Mesenteric fat pad (tissue), 1 donor: ENCODE measurements at regions not wholly inside any gene's neighbourhood (a gene's known extent, or its start where the extent isn't known, plus 50 kb on each side); places are given as distances from the start of the nearest gene placed in this dataset.
"Not testable (repeated sequence)": the region's sequence is repeated elsewhere in the genome, so short reads cannot be mapped to it uniquely, and the experiment has no call there.

Experiments used
- DNase-seq: peaks from one replicate; pipeline ENCODE4 v3.0.0-alpha.2; 2020; ENCODE audit warnings: low spot score
- donor health status: DM: yes; HTN: yes; CAD: no.

DNA sequence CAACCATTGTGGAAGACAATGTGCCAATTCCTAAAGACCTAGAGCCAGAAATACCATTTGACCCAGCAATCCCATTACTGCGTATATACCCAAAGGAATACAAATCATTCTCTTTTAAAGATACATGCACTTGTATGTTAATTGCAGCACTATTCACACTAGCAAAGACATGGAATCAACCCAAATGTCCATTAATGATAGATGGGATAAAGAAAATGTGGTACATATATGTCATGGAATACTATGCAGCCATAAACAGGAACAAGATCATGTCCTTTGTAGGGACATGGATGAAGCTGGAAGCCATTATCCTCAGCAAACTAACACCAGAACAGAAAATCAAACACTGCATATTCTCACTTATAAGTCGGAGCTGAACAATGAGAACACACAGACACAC, 472.5 kb upstream of the SOX9 start:
- DNase-seq = not testable (repeated sequence)

DNA sequence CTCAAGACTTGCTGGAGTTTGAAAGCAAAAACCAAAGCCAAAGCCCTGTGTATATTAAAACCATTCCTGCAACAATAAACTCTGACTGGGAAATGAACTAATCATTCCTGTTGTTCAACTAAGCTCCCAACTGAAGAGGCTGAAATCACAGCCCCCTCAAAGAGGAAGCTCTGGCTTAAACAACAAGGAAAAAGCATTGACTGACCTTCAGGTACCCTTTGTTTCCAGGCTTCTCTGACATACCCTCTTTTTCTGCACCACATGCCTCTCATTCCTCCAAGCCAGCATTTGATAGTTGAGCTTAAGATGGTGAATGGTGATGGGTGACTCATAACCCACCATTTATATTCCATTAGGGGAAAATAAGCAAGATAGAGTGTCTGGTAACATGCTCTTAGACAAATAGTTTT, 470.9 kb upstream of the SOX9 start:
- no peak for DNase-seq

DNA sequence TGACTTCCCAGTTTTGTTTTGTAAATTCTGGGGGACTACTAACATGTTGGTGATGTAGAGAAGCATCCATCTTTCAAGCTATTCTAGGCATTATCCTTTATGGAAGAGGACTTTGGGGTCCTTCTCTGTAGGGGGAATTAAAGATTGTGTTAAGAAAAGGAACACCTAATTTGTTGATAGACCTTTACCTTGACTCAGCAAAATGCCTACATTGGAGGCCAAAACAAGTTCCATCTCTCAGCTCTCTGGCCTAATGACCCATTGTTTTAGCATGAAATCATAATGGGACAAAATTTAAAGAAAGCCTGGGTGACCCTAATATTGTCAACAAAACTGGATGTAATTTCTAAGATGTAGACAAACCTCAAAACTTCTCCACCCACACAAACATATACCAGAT, 465.3 kb upstream of the SOX9 start:
- DNase-seq = no peak

DNA sequence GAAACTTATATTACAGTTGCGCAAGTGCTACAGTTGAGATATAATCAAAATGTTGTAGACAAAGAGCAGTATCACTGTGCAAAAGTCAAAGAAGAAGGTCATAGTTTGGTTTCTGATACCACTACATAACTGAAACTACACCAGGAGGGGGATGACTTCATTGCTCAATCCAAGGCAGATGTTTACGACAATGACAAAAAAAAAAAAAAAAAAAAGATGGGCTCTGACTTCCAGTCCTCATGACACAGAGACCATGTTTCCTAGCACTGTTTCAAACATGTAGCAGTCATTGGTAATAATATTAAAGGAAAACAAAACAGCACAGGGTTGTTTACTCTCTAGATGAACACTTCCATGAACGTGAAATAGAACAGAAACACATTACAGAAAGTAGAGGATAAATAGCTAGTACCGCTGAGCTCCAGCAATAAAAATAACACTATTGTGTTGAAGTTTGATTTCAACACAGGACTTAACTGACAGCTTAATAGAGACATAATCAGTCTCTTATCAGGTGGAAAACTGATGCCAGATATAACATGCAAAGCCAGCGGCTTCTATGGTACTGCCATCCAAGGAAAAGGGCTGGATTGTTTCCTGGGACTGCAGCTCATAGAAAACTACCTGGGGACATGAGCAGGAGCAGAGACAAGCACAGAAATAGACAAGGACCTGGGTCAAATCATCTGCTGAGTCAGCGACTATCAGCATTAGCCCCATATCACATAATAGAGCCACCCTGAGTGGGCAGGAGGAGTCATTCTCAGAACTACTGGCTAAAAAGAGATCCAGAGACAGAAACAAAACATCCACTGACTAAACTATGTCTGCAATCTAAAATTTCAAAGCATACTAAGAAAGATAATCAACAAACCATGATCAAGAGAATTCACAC, 463.6 kb upstream of the SOX9 start:
- no peak for DNase-seq

DNA sequence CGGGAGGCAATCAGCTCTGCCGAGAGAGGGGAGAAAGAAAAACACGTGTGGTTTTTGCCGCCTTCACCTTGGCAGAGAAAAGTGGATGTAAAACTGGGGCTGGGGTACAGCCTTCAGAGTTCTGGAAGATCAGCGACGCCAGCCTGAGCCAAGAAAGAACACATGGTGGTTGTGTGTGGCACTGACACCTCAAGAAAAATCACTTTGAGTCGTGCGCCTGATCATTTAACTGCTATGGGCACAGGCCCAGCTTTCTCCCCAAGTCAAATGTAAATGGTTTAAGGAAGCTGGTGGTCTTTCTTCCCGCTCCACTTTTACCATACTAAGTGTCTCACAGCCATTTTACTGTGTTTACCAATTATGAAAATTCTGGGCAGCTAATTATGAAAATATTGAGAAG, 461.8 kb upstream of the SOX9 start:
- no peak for DNase-seq

GRCh38 chr17:71664861-71665260, 456.0 kb upstream of the SOX9 start:
- no peak for DNase-seq

- no peak for DNase-seq
Measured at GRCh38 chr17:71666047-71666446, 454.8 kb upstream of the SOX9 start.

DNA sequence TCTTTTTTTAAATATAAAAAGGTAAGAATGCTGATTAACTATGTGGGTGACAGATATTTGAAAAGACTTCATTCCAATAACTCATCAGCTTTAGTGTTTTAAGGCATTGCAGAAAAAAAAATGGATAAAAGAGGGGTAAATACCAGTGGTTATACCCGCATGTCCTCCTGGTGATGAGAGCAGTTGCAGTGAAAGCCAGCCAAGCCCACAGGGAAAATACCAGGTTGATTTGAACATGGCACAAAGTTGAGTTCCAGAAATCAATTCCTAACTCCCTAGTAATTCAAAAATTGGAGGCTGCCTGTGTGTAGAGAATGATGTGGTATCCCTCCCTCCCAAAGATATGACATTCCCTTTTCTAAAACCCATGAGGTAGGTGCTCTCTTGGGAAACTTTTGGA, 453.2 kb upstream of the SOX9 start:
- DNase-seq = no peak

GRCh38 chr17:71668807-71669206, 452.0 kb upstream of the SOX9 start:
- no peak for DNase-seq

- DNase-seq = no peak
Measured at GRCh38 chr17:71677439-71677838, 443.4 kb upstream of the SOX9 start.

DNA sequence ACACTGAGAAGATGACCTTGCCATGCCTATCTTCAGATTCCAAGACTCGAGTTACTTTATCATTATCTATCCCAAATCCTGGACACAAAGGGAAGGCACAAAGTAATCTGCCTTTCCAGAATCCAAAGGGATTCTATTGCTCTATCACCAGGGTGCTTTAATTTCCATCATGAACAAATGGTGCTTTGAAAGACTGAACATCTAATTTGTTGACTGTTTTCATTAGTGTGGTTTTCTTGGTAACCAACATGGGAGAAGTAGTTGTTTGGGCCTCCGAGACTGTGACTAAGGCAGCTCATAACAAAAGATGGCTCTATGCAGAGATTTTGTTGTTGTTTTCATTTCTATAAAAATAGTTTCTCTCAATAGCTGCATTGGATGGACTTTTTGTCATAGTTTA, 441.0 kb upstream of the SOX9 start:
- no peak for DNase-seq

- DNase-seq = no peak
Measured at GRCh38 chr17:71681427-71682173, 439.2 kb upstream of the SOX9 start.

DNA sequence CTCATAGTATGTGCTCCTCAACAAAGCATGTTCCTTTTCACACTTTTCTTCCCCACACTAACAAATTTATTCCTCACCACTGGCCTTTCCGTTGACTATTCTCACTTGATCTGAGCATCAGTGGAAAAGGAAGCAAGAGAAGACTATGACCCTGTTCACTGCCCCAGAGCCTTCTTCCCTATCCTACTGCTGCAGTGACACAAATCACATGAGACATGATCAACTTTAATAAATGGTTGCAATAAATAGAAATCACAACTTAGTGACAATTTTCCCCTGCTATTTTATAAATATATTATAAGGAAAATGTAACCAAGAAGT, 438.7 kb upstream of the SOX9 start:
- DNase-seq = no peak

GRCh38 chr17:71689782-71690181, 431.0 kb upstream of the SOX9 start:
- no peak for DNase-seq

DNA sequence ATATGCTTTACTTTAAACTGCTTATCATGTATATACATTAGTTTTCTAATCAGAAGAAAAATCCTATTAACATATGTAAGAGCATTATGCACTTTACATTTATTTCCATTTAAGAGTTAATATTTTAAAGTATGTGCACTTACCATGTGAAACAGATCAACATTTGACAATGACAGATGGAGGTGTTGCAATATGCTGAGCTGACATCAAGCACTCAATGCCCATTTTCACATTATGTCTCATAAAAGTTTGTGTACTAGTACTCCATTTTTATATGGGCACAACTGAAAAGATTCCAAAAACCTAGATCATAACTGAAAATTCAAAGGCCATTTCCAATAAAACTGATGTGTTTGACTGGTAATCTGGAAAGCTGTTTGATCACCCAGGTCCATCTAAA, 420.9 kb upstream of the SOX9 start:
- no peak for DNase-seq

DNA sequence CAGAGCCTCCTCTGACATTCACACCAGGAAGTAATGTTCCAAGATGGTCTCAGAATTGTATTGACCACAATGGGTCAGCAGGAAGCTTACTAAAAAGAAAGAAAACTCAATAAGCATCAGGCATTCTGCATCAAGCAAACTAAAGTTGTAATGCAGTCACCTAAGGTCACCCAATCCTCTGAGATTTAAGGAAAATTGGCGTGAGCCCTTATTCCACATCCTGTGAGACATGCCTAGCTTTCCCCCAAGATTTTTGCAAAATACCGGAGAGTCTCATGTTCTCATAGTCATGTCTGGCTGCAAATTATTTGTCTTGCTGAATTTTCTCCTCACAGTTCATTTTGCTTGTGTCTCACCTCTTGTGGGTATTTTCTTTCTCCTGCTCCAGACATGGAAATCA, 417.1 kb upstream of the SOX9 start:
- no peak for DNase-seq

DNA sequence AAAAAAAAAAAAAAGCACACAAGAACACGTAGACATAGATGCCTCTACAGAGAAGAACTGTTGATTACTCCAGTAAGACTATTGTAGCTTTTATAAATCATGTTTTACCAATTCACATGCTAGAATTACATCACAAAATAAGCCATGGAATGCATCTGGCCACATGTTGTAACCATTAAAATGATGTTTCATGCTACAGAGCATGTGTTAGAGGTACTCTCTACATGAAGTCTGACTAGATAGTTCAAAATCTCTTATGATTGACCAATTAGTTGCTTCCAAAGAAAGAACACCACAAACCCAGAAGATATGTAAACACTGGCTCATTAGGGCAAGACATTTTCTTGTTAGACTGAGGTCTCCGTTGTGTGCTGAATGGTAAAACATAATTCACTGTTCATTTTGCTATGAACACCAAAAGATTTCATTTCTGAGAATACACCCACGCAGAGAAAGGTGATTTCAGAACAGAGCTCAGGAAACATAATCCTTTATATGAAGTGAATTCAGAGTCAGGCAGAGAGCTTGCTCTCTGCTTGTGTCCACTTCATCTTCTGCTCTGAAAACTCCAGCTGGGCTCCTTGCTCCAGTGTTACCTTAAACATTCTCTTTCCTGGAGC, 411.4 kb upstream of the SOX9 start:
- no peak for DNase-seq

GRCh38 chr17:71709946-71710345, 410.9 kb upstream of the SOX9 start:
- DNase-seq = no peak

DNA sequence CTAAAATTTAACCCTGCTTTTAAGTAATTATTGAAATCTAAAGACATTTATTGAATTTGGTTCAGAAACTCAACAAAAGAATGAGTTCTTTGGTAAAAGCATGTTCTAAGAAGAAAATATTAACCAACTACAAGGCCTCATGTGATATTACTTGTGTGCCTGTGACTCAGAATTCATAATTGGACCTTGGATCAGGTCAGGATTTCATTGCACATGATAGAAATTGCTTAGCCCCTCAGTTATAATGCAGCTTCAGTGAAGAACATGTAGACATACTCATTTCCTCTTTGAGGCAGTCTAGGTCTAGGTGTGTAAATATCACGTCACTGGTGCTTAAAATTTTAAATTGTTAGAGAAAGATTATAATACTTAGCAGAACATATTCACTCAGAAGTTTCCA, 410.0 kb upstream of the SOX9 start:
- DNase-seq = no peak

DNA sequence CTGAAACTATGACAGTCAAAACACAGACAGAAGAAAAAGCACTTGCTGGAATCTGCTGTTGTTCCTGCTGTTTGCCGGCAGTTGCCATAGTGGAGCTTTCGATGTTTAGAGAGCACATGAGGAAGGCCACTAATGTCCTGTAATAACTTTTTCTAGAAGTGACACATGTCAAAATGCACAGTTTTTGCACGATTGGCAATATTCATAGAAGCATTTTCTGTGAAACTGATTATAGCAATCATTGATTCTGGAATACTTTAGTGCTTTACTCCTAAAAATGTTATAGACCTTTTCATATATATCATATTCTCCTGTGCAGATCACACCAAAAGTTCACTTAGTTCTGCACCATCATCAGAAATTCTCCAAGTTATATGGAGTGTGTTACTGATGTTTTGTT, 407.0 kb upstream of the SOX9 start:
- DNase-seq = no peak

GRCh38 chr17:71724339-71724738, 396.5 kb upstream of the SOX9 start:
- no peak for DNase-seq

- DNase-seq = no peak
Measured at GRCh38 chr17:71725811-71726210, 395.0 kb upstream of the SOX9 start.
